GOT3 (cell line): ENCODE measurements at regions not wholly inside any gene's neighbourhood (a gene's known extent, or its start where the extent isn't known, plus 50 kb on each side); places are given as distances from the start of the nearest gene placed in this dataset.

Source experiments
- DNase-seq: peaks from one replicate; lab custom pipeline; 2025; ENCODE audit warnings: mixed read lengths; lab: John Stamatoyannopoulos, UW

DNA sequence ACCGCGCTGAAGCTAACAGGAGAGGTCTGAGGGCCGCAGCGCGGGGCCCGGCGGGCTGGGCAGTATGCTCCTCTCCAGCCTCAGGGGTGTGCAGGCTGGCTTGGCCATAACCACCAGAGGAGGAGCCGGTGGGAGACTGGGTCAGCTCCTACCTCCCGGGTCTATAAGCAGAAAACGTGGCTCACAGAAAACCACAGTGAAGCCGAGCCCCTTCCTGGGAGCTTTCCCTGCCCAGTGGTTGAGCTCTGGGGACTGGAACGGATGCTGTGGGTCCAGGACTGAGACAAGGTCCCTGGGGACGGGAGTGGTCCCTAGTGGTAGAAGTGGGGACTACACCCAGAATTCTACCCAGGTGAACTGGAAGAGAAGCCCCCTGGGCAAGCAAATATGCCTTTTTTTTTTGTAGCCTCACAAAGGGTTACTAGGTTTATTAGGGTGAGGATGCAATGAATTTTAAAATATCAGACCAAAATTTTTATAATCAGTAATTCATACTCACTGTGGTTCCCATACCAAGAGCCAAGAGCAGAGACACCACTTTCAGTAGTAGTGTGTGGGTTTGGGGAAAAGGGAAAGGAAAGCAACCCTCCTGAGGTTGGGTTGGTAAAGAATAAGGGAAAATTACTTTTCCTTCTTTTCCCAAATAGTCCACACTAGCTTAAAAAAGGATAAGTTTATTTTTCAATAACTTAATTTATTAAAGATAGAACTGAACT is 67.9 kb upstream of the PRKCQ start:
- DNase-seq: no peak

DNA sequence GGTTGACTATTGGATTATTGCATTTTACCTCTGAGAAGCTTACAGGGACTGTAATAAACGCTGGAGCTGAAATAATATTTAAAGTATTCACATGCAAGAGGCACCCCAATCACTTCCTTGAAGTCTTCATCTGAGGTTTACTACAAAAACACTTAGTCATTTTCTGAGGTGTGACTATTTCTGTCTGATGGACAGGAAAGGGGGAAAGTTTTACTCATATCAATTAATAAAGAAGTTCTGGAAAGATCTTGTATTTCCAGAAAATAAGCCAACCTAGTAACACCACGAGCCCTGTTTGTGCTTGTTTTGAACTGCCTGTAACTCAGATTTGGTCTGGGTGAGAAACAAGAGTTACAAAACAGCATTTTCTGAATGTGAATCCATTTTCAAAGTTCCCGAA is 63.9 kb upstream of the PRKCQ start:
- no peak for DNase-seq

DNA sequence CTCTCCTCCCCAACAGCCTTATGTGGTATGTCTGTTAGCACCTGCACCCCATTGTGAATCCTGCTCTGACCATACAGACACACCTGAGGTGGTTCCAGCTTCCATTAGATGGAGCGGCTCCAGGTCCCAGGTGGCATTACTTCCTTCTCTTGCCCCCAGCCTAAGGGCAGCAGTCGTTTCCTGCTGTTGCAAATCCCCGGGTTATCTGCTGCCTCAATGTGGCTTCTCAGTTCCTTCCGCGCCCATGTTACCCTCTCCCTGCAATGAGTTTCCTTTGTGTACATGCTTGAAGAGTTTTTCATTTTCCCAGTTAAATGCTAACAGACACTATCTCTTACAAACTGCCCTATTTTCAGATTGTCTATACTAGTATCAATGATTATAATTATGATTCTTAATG is 62.8 kb upstream of the PRKCQ start:
- DNase-seq: no peak

DNA sequence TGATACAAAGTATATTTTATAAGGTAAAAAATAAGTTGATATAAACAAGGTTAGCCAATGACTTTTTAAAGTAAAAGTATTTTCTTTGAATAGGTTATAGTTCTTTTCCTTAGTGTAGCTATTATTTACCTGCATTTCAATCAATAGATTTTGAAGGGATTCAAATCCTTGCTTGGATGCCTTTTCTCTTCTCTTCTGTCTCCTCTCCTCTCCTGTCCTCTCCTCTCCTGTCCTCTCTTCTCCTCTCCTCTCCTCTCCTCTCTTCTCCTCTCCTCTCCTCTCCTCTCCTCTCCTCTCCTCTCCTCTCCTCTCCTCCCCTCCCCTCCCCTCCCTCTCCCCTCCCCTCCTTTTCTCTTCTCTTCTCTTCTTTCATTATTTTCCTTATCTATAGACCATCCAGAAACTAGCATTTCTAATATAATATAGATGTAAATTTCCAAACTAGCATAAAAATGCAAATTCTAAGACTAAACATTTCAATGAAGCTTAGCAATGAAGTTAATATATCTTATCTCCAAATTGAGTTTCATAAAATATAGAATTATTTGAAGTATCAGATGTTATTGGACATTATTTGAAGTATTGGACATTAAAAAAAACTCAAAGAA is 60.5 kb upstream of the PRKCQ start:
- DNase-seq: no peak

DNA sequence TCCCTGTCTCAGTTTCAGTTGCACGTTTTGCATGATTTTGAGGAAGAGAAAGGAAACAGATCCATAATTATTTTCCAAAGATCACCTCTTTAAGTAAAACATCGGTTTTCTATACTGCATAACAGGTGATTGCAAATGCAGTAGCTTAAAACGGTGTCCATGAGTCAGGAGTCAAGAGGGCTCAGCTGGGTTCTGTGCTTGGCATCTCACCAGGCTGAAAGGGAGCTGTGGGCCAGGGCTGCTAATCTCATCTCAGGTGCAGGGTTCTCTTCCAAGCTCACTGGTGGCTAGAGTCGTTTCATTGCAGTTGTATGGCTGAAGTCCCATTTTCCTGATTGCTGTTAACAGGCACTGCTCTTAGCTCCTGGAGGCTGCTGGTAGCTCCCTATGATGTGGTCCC is 57.0 kb upstream of the PRKCQ start:
- DNase-seq: no peak

DNA sequence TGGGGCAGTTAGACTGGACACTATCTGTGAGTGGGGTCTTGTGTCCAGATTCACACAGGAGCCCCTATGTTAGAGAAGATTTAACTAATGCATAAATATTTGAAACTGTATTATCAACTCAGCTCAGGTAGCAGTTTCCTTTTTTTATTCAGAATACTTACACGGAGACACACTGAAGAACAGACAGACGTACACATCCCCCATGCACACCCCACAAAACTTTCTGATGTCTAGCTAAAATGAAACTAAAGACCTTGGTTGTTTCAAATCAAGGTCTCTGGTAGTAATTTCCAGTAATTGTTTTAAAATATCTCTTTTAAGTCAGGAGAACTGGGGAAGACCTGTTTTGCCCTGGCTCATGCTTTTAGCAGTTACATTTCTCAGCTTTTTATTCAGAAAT is 55.7 kb upstream of the PRKCQ start:
- DNase-seq: no peak
